Loucy (cell line): ENCODE measurements at regions not wholly inside any gene's neighbourhood (a gene's known extent, or its start where the extent isn't known, plus 50 kb on each side); places are given as distances from the start of the nearest gene placed in this dataset.

Experiments
- H2AFZ ChIP-seq: fragments of 200-600 bp; sonication (generic); 2 replicates; pipeline ENCODE4 v1.6.0; 2016; ENCODE audit warnings: antibody characterized with exemption, mild to moderate bottlenecking, low read length, moderate library complexity
- H3F3A ChIP-seq: fragments of 200-600 bp; 2 replicates; pipeline ENCODE4 v1.6.0; 2016; ENCODE audit warnings: antibody characterized with exemption, low read depth, mild to moderate bottlenecking
- H3K27me3 ChIP-seq: fragments of 200-600 bp; sonication (generic); 2 replicates; pipeline ENCODE4 v1.6.1; 2014; ENCODE audit warnings: low read length, mild to moderate bottlenecking; ENCODE audit not compliant: insufficient read depth, poor library complexity, severe bottlenecking
- H3K36me3 ChIP-seq: fragments of 200-600 bp; sonication (generic); 2 replicates; pipeline ENCODE4 v1.6.1; 2016; ENCODE audit warnings: low read length; ENCODE audit not compliant: insufficient read depth
- H3K4me1 ChIP-seq: fragments of 200-600 bp; sonication (generic); 2 replicates; pipeline ENCODE4 v1.5.1; 2014; ENCODE audit warnings: low read length, mild to moderate bottlenecking; ENCODE audit not compliant: insufficient read depth, poor library complexity, severe bottlenecking
- H3K4me2 ChIP-seq: fragments of 200-600 bp; sonication (generic); 2 replicates; pipeline ENCODE4 v1.6.0; 2014; ENCODE audit warnings: antibody characterized with exemption, low read length, low read depth, mild to moderate bottlenecking; ENCODE audit not compliant: poor library complexity, severe bottlenecking
- H3K4me3 ChIP-seq: fragments of 200-600 bp; sonication (generic); 2 replicates; pipeline ENCODE4 v1.5.1; 2014; ENCODE audit warnings: low read length, mild to moderate bottlenecking, mixed read lengths; ENCODE audit not compliant: poor library complexity, severe bottlenecking
- H3K79me2 ChIP-seq: fragments of 200-600 bp; sonication (generic); 2 replicates; pipeline ENCODE4 v1.6.1; 2014; ENCODE audit warnings: low read length; ENCODE audit not compliant: insufficient read depth
- H3K9ac ChIP-seq: fragments of 200-600 bp; sonication (generic); 2 replicates; pipeline ENCODE4 v1.6.0; 2014; ENCODE audit warnings: mild to moderate bottlenecking, low read depth, low read length, moderate library complexity; ENCODE audit not compliant: poor library complexity, severe bottlenecking
- H3K9me2 ChIP-seq: fragments of 200-600 bp; sonication (generic); replicated peaks from 2 replicates; pipeline ENCODE4 v1.6.1; 2016; ENCODE audit warnings: low read depth, low read length, mixed read lengths
- H3K9me3 ChIP-seq: fragments of 200-600 bp; sonication (generic); 2 replicates; pipeline ENCODE4 v1.6.1; 2014; ENCODE audit warnings: mild to moderate bottlenecking, antibody characterized with exemption, low read length, low read depth; ENCODE audit not compliant: insufficient read depth
- H4K20me1 ChIP-seq: fragments of 200-600 bp; sonication (generic); 2 replicates; pipeline ENCODE4 v1.6.0; 2014; ENCODE audit warnings: antibody characterized with exemption, low read length, mild to moderate bottlenecking; ENCODE audit not compliant: insufficient read depth, poor library complexity, severe bottlenecking
- CTCF ChIP-seq: fragments of 200-600 bp; sonication (generic); conservative IDR thresholded peaks from 2 replicates; pipeline ENCODE4 v1.5.1; 2014; ENCODE audit warnings: mild to moderate bottlenecking, antibody characterized with exemption, low read length
- EZH2phosphoT487 ChIP-seq: fragments of 200-600 bp; IDR thresholded peaks from 2 replicates; pipeline ENCODE4 v1.6.1; 2018; ENCODE audit warnings: antibody characterized with exemption, mild to moderate bottlenecking, moderate library complexity, borderline replicate concordance

- no peaks in the 10 kb centered on the region for H3K4me1 ChIP-seq
- H2AFZ ChIP-seq: no peak overlapping the region
- no peak overlapping the region for H3K9ac ChIP-seq
- H3K4me2 ChIP-seq: no peak overlapping the region
- H3K79me2 ChIP-seq: no peaks in the 10 kb centered on the region
- no peaks in the 10 kb centered on the region for H4K20me1 ChIP-seq
- TF ChIP-seq EZH2phosphoT487: no peak
- TF ChIP-seq CTCF: no peak
- H3K9me2 ChIP-seq: no peaks in the 10 kb centered on the region
- no peaks in the 10 kb centered on the region for H3F3A ChIP-seq
- no peaks in the 10 kb centered on the region for H3K36me3 ChIP-seq
- H3K4me3 ChIP-seq: no peak overlapping the region
- H3K9me3 ChIP-seq: no peaks in the 10 kb centered on the region
- no peaks in the 10 kb centered on the region for H3K27me3 ChIP-seq
These were observed 207.8 kb downstream of the TFEC start for GRCh38 chr7:115822801-115823200.

DNA sequence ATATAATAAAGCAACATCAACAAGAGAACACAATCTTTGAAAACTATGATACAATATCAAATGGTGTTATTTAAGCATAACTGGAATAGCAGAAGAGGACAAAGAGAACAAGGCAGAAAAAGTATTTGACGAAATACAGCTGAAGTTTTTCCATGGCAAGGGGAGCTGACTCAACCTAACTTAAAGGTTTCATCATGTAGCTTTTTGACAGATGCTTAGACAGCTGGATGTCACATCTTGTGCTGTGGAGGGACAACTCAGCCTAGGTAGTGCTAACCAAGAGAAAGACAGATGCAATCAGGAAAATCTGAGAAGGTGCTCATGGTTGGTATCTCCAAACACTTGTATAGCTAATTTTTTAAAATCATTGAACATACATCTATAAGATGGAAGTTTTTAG lies 208.2 kb downstream of the TFEC start:
- H3K79me2 ChIP-seq: no peaks in the 10 kb centered on the region
- H3K9me2 ChIP-seq: no peaks in the 10 kb centered on the region
- H3K4me3 ChIP-seq: no peak overlapping the region
- no peak overlapping the region for H3K9ac ChIP-seq
- H2AFZ ChIP-seq: no peak overlapping the region
- no peak for TF ChIP-seq EZH2phosphoT487
- no peak overlapping the region for H3K4me2 ChIP-seq
- H3K36me3 ChIP-seq: no peaks in the 10 kb centered on the region
- no peaks in the 10 kb centered on the region for H3K9me3 ChIP-seq
- H3K27me3 ChIP-seq: no peaks in the 10 kb centered on the region
- no peaks in the 10 kb centered on the region for H4K20me1 ChIP-seq
- no peaks in the 10 kb centered on the region for H3K4me1 ChIP-seq
- H3F3A ChIP-seq: no peaks in the 10 kb centered on the region

- Histone ChIP-seq H3K4me2 (no peak overlapping the region), H3K9ac (no peak overlapping the region), H3K36me3 (no peaks in the 10 kb centered on the region), H3F3A (no peaks in the 10 kb centered on the region), H4K20me1 (no peaks in the 10 kb centered on the region), H2AFZ (no peak overlapping the region), H3K79me2 (no peaks in the 10 kb centered on the region), H3K9me2 (no peaks in the 10 kb centered on the region), H3K9me3 (no peaks in the 10 kb centered on the region), H3K27me3 (no peaks in the 10 kb centered on the region), H3K4me3 (no peak overlapping the region), H3K4me1 (no peaks in the 10 kb centered on the region)
- no peak for TF ChIP-seq CTCF
- no peak for TF ChIP-seq EZH2phosphoT487
These were observed 214.1 kb downstream of the TFEC start for GRCh38 chr7:115816318-115816974.

DNA sequence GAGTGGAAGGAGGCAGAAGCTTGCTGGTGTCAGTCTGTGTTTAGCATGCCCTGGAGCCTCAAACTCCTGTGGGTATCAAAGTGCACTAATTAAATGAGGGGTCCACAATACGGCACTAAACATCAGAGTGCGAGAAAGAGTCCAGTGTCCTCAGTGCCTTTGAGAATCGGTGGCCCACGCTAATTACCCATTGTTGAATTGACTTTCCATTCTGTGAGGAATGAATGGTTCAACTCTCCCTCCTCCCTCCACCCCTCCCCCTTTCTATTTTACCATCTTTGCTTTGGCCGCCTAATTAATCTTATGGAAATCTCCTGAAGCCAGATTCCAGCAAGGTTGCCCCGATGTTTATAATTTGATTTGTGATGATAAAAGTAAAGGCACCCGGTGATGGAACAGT lies 217.8 kb downstream of the TFEC start:
- Histone ChIP-seq H3K27me3 (no peaks in the 10 kb centered on the region), H3F3A (no peaks in the 10 kb centered on the region), H3K36me3 (no peaks in the 10 kb centered on the region), H3K9me3 (no peaks in the 10 kb centered on the region), H3K4me3 (no peak overlapping the region), H3K4me1 (no peaks in the 10 kb centered on the region), H3K9ac (no peak overlapping the region), H3K79me2 (no peaks in the 10 kb centered on the region), H3K9me2 (no peaks in the 10 kb centered on the region), H2AFZ (no peak overlapping the region), H3K4me2 (no peak overlapping the region), H4K20me1 (no peaks in the 10 kb centered on the region)
- TF ChIP-seq CTCF (no peak), EZH2phosphoT487 (no peak)
